Urinary bladder (tissue), 3 donors: ENCODE measurements at regions not wholly inside any gene's neighbourhood (a gene's known extent, or its start where the extent isn't known, plus 50 kb on each side); places are given as distances from the start of the nearest gene placed in this dataset.

Experiments used
- DNase-seq: peaks from one replicate; pipeline ENCODE4 v3.0.0-alpha.2; 2015; ENCODE audit errors: extremely low spot score
- H3K27ac ChIP-seq: one replicate; pipeline ENCODE4 v1.5.1; 2013; ENCODE audit warnings: low read depth, mild to moderate bottlenecking, moderate library complexity
- H3K36me3 ChIP-seq: one replicate; pipeline ENCODE4 v1.6.1; 2013; ENCODE audit warnings: mild to moderate bottlenecking, moderate library complexity; ENCODE audit not compliant: insufficient read depth
- H3K4me1 ChIP-seq: one replicate; pipeline ENCODE4 v1.6.1; 2013; ENCODE audit warnings: mild to moderate bottlenecking, moderate library complexity; ENCODE audit not compliant: insufficient read depth
- H3K4me3 ChIP-seq: one replicate; pipeline ENCODE4 v1.5.1; 2013; ENCODE audit warnings: low read depth, low read length
- WGBS: extraction: QIAGEN DNeasy Blood & Tissue Kit; methylation state at CpG from one replicate; pipeline ENCODE4 v1.1.7; 2013; 5-methylcytosine and 5-hydroxymethylcytosine counted together
- donor health status: healthy with polysubstance abuse.
- donor health status: healthy.

GRCh38 chr3:117490716-117491115, 781.1 kb downstream of the TUSC7 start:
- Histone ChIP-seq H3K4me1 (no peaks in the 10 kb centered on the region), H3K36me3 (no peaks in the 10 kb centered on the region), H3K27ac (no peak overlapping the region), H3K4me3 (no peak overlapping the region)
- 68% methylated on average over 1 of the region's 1 CpG for WGBS
- DNase-seq: no peak

- Histone ChIP-seq H3K4me3 (no peak overlapping the region), H3K27ac (no peak overlapping the region), H3K4me1 (no peaks in the 10 kb centered on the region), H3K36me3 (no peaks in the 10 kb centered on the region)
- 96% methylated on average over 2 of the region's 2 CpGs for WGBS
- DNase-seq: no peak
Measured at GRCh38 chr3:117495620-117496019, 786.0 kb downstream of the TUSC7 start.

- no peak for DNase-seq
- H3K4me3 ChIP-seq: no peak overlapping the region
- no peaks in the 10 kb centered on the region for H3K36me3 ChIP-seq
- 80% methylated on average over 4 of the region's 4 CpGs for WGBS
- H3K27ac ChIP-seq: no peak overlapping the region
- no peaks in the 10 kb centered on the region for H3K4me1 ChIP-seq
Measured at GRCh38 chr3:117499189-117499870, 789.8 kb downstream of the TUSC7 start.

- Histone ChIP-seq H3K27ac (no peak overlapping the region), H3K4me3 (no peak overlapping the region), H3K36me3 (no peaks in the 10 kb centered on the region), H3K4me1 (no peaks in the 10 kb centered on the region)
- DNase-seq: no peak
- WGBS: 98% methylated on average over 1 of the region's 1 CpG
Measured at GRCh38 chr3:117507958-117508357, 798.4 kb downstream of the TUSC7 start.

- Histone ChIP-seq H3K4me1 (no peaks in the 10 kb centered on the region), H3K27ac (no peak overlapping the region), H3K4me3 (no peak overlapping the region), H3K36me3 (no peaks in the 10 kb centered on the region)
- DNase-seq: no peak
- WGBS: 89% methylated on average over 1 of the region's 1 CpG
Measured at GRCh38 chr3:117509858-117510257, 800.3 kb downstream of the TUSC7 start.

GRCh38 chr3:117510396-117510795, 800.8 kb downstream of the TUSC7 start:
- no peak overlapping the region for H3K27ac ChIP-seq
- H3K36me3 ChIP-seq: no peaks in the 10 kb centered on the region
- H3K4me1 ChIP-seq: no peaks in the 10 kb centered on the region
- H3K4me3 ChIP-seq: no peak overlapping the region
- WGBS: 27% methylated on average over 1 of the region's 1 CpG
- DNase-seq: no peak

- Histone ChIP-seq H3K4me3 (no peak overlapping the region), H3K4me1 (no peaks in the 10 kb centered on the region), H3K27ac (no peak overlapping the region), H3K36me3 (no peaks in the 10 kb centered on the region)
- DNase-seq: no peak
- WGBS: 67% methylated on average over 1 of the region's 1 CpG
Measured at GRCh38 chr3:117512975-117513374, 803.4 kb downstream of the TUSC7 start.

- H3K4me1 ChIP-seq: no peaks in the 10 kb centered on the region
- no peak overlapping the region for H3K4me3 ChIP-seq
- no peak overlapping the region for H3K27ac ChIP-seq
- 88% methylated on average over 2 of the region's 2 CpGs for WGBS
- H3K36me3 ChIP-seq: no peaks in the 10 kb centered on the region
- no peak for DNase-seq
Measured at GRCh38 chr3:117515309-117515708, 805.7 kb downstream of the TUSC7 start.

- Histone ChIP-seq H3K4me1 (no peaks in the 10 kb centered on the region), H3K27ac (no peak overlapping the region), H3K4me3 (no peak overlapping the region), H3K36me3 (no peaks in the 10 kb centered on the region)
- DNase-seq: no peak
- 74% methylated on average over 4 of the region's 4 CpGs for WGBS
Measured at GRCh38 chr3:117518364-117518763, 808.8 kb downstream of the TUSC7 start.

- 80% methylated on average over 1 of the region's 1 CpG for WGBS
- no peak for DNase-seq
- H3K4me3 ChIP-seq: no peak overlapping the region
- H3K36me3 ChIP-seq: no peaks in the 10 kb centered on the region
- no peak overlapping the region for H3K27ac ChIP-seq
- no peaks in the 10 kb centered on the region for H3K4me1 ChIP-seq
Measured at GRCh38 chr3:117519776-117520175, 810.2 kb downstream of the TUSC7 start.

GRCh38 chr3:117520582-117520981, 811.0 kb downstream of the TUSC7 start:
- Histone ChIP-seq H3K4me3 (no peak overlapping the region), H3K27ac (no peak overlapping the region), H3K4me1 (no peaks in the 10 kb centered on the region), H3K36me3 (no peaks in the 10 kb centered on the region)
- 88% methylated on average over 4 of the region's 4 CpGs for WGBS
- DNase-seq: no peak

GRCh38 chr3:117523418-117523817, 813.8 kb downstream of the TUSC7 start:
- no peak for DNase-seq
- H3K27ac ChIP-seq: no peak overlapping the region
- 81% methylated on average over 5 of the region's 5 CpGs for WGBS
- no peaks in the 10 kb centered on the region for H3K4me1 ChIP-seq
- no peak overlapping the region for H3K4me3 ChIP-seq
- no peaks in the 10 kb centered on the region for H3K36me3 ChIP-seq

GRCh38 chr3:117524890-117525289, 815.3 kb downstream of the TUSC7 start:
- Histone ChIP-seq H3K4me3 (no peak overlapping the region), H3K36me3 (no peaks in the 10 kb centered on the region), H3K27ac (no peak overlapping the region), H3K4me1 (no peaks in the 10 kb centered on the region)
- WGBS: 72% methylated on average over 4 of the region's 4 CpGs
- no peak for DNase-seq

GRCh38 chr3:117526470-117527079, 817.0 kb downstream of the TUSC7 start:
- H3K4me3 ChIP-seq: no peak overlapping the region
- no peaks in the 10 kb centered on the region for H3K4me1 ChIP-seq
- DNase-seq: no peak
- no peak overlapping the region for H3K27ac ChIP-seq
- 61% methylated on average over 3 of the region's 3 CpGs for WGBS
- no peaks in the 10 kb centered on the region for H3K36me3 ChIP-seq
